Fibroblast of lung (primary cell): ENCODE measurements at regions not wholly inside any gene's neighbourhood (a gene's known extent, or its start where the extent isn't known, plus 50 kb on each side); places are given as distances from the start of the nearest gene placed in this dataset.

Experiments
- DNase-seq, 2 donors: peaks; one replicate each; pipeline versions ENCODE4 v3.0.0 to v3.0.0-alpha.2; 2010; ENCODE audit warnings: low read depth in 2 of 2
- H2AFZ ChIP-seq: 2 replicates; pipeline ENCODE4 v1.5.1; 2012; ENCODE audit warnings: low read length, control low read depth, inconsistent platforms
- H3K27ac ChIP-seq: 2 replicates; pipeline ENCODE4 v1.5.1; 2011; ENCODE audit warnings: low read length, control low read depth; ENCODE audit not compliant: insufficient read depth
- H3K27me3 ChIP-seq: 2 replicates; pipeline ENCODE4 v1.5.1; 2011; ENCODE audit warnings: mild to moderate bottlenecking, low read length; ENCODE audit not compliant: control insufficient read depth, insufficient read depth
- H3K36me3 ChIP-seq: 2 replicates; pipeline ENCODE4 v1.5.1; 2011; ENCODE audit warnings: low read length; ENCODE audit not compliant: control insufficient read depth, insufficient read depth
- H3K4me1 ChIP-seq: 2 replicates; pipeline ENCODE4 v1.5.1; 2011; ENCODE audit warnings: low read length; ENCODE audit not compliant: control insufficient read depth, insufficient read depth; ENCODE audit errors: extremely low read depth
- H3K4me2 ChIP-seq: 2 replicates; pipeline ENCODE4 v1.5.1; 2011; ENCODE audit warnings: low read length, control low read depth; ENCODE audit not compliant: insufficient read depth; ENCODE audit errors: extremely low read depth
- H3K4me3 ChIP-seq, 4 experiments: fragments of 200-600 bp in 1 of 4; sonication (generic) in 1 of 4; replicated peaks in 1 of 4; 2 replicates each; pipeline ENCODE4 v1.5.1; 2011 to 2016; ENCODE audit warnings: low read length in 4 of 4, low read depth in 3 of 4, mild to moderate bottlenecking in 3 of 4, control low read depth in 2 of 4, inconsistent platforms in 1 of 4, mixed read lengths in 1 of 4; ENCODE audit not compliant: insufficient read depth in 1 of 4; ENCODE audit errors: control extremely low read depth in 1 of 4
- H3K79me2 ChIP-seq: 2 replicates; pipeline ENCODE4 v1.5.1; 2012; ENCODE audit warnings: mild to moderate bottlenecking, low read length, inconsistent platforms; ENCODE audit not compliant: control insufficient read depth, insufficient read depth
- H3K9ac ChIP-seq: 2 replicates; pipeline ENCODE4 v1.5.1; 2011; ENCODE audit warnings: mild to moderate bottlenecking, low read length, control low read depth; ENCODE audit not compliant: insufficient read depth
- H3K9me3 ChIP-seq: 2 replicates; pipeline ENCODE4 v1.5.1; 2012; ENCODE audit warnings: low read depth, low read length; ENCODE audit not compliant: control insufficient read depth, insufficient read depth
- H4K20me1 ChIP-seq: 2 replicates; pipeline ENCODE4 v1.5.1; 2011; ENCODE audit warnings: low read length; ENCODE audit not compliant: control insufficient read depth, insufficient read depth; ENCODE audit errors: extremely low read depth
- CTCF ChIP-seq, 2 donors: IDR thresholded peaks in 1 of 2; conservative IDR thresholded peaks in 1 of 2; 1 replicate in 1 of 2; 2 replicates in 1 of 2; pipeline ENCODE4 v1.5.1; 2011 to 2012; ENCODE audit warnings: low read length in 2 of 2, control low read depth in 1 of 2, inconsistent platforms in 1 of 2, low read depth in 1 of 2, mild to moderate bottlenecking in 1 of 2
- EZH2 ChIP-seq: IDR thresholded peaks from 2 replicates; pipeline ENCODE4 v1.5.1; 2012; ENCODE audit warnings: low read length, control low read depth, mild to moderate bottlenecking; ENCODE audit errors: missing control alignments

- H3K79me2 ChIP-seq = no peaks in the 10 kb centered on the region
Observed at GRCh38 chr15:81942157-81942556, 103.7 kb downstream of the MEX3B start.

GRCh38 chr15:81941479-81941878 lies 104.3 kb downstream of the MEX3B start:
- Histone ChIP-seq H3K4me2 (no peak overlapping the region), H3K27me3 (no peaks in the 10 kb centered on the region), H4K20me1 (no peaks in the 10 kb centered on the region), H3K4me1 (no peaks in the 10 kb centered on the region), H3K9me3 (no peaks in the 10 kb centered on the region), H3K36me3 (no peaks in the 10 kb centered on the region), H3K9ac (no peak overlapping the region), H3K79me2 (no peaks in the 10 kb centered on the region), H3K27ac (no peak overlapping the region), H3K4me3 (no peak overlapping the region), H2AFZ (no peak overlapping the region)
- TF ChIP-seq CTCF (conservative IDR thresholded peaks at IDR 0.05 in 1 of 2, IDR thresholded peaks at IDR 0.05 in 1 of 2; ENCODE audit: low read depth in 1 of 2, low read length in 2 of 2) (no peak), EZH2 (no peak)
- DNase-seq = no peak

More at GRCh38 chr15:81942157-81942556, 103.7 kb downstream of the MEX3B start:
- Histone ChIP-seq H3K9me3 (no peaks in the 10 kb centered on the region), H3K4me3 (no peak overlapping the region), H3K36me3 (no peaks in the 10 kb centered on the region), H3K9ac (no peak overlapping the region), H3K27me3 (no peaks in the 10 kb centered on the region), H3K4me2 (no peak overlapping the region), H3K27ac (no peak overlapping the region), H4K20me1 (no peaks in the 10 kb centered on the region), H2AFZ (no peak overlapping the region), H3K4me1 (no peaks in the 10 kb centered on the region)
- TF ChIP-seq CTCF (conservative IDR thresholded peaks at IDR 0.05 in 1 of 2, IDR thresholded peaks at IDR 0.05 in 1 of 2; ENCODE audit: low read depth in 1 of 2, low read length in 2 of 2) (no peak), EZH2 (no peak)
- DNase-seq = no peak

- H3K9me3 ChIP-seq = no peaks in the 10 kb centered on the region
- H3K36me3 ChIP-seq = no peaks in the 10 kb centered on the region
- no peak overlapping the region for H3K27ac ChIP-seq
- H2AFZ ChIP-seq = no peak overlapping the region
- no peaks in the 10 kb centered on the region for H3K4me1 ChIP-seq
- H3K27me3 ChIP-seq = no peaks in the 10 kb centered on the region
- TF ChIP-seq CTCF (conservative IDR thresholded peaks at IDR 0.05 in 1 of 2, IDR thresholded peaks at IDR 0.05 in 1 of 2; ENCODE audit: low read depth in 1 of 2, low read length in 2 of 2) (no peak), EZH2 (no peak)
- no peak overlapping the region for H3K4me3 ChIP-seq
- no peak overlapping the region for H3K9ac ChIP-seq
- H4K20me1 ChIP-seq = no peaks in the 10 kb centered on the region
- DNase-seq = peak; percentile 74 to 82
- no peaks in the 10 kb centered on the region for H3K79me2 ChIP-seq
- no peak overlapping the region for H3K4me2 ChIP-seq
Observed at GRCh38 chr15:81940467-81941451, 105.1 kb downstream of the MEX3B start.
